MCF 10A (cell line): ENCODE measurements at regions not wholly inside any gene's neighbourhood (a gene's known extent, or its start where the extent isn't known, plus 50 kb on each side); places are given as distances from the start of the nearest gene placed in this dataset.

Experiments used
- BruUV-seq: library from RNA; stranded (reverse); fragments of 400-500 nt; replicated peaks from 2 replicates; lab custom pipeline; 2021; lab: Mats Ljungman, UMichigan
- CTCF ChIA-PET: fragments of 300-600 bp; sonication (Branson Sonifier 250); formaldehyde crosslinking; extraction: SDS; loops from one replicate; lab custom pipeline; 2021; ENCODE audit warnings: antibody characterized with exemption, inconsistent platforms; lab: Yijun Ruan, JAX
- POLR2A ChIA-PET: fragments of 300-600, 350-650 bp; sonication (Branson Sonifier 250); formaldehyde crosslinking; extraction: SDS; loops from one replicate; lab custom pipeline; 2020; ENCODE audit warnings: antibody characterized with exemption, inconsistent platforms; lab: Yijun Ruan, JAX
- DNase-seq: peaks from one replicate; pipeline ENCODE4 v3.0.0-alpha.2; 2018; ENCODE audit not compliant: unreplicated experiment
- H3K27ac Mint-ChIP-seq: one replicate; pipeline ENCODE4 v1.8.0; 2022; ENCODE audit warnings: mild to moderate bottlenecking, low read depth, mixed read lengths; ENCODE audit not compliant: unreplicated experiment
- H3K27me3 Mint-ChIP-seq: one replicate; pipeline ENCODE4 v1.8.0; 2022; ENCODE audit warnings: mixed read lengths; ENCODE audit not compliant: insufficient read depth, unreplicated experiment
- H3K36me3 Mint-ChIP-seq: one replicate; pipeline ENCODE4 v1.8.0; 2022; ENCODE audit warnings: mild to moderate bottlenecking, moderate library complexity, mixed read lengths; ENCODE audit not compliant: insufficient read depth, unreplicated experiment
- H3K4me1 Mint-ChIP-seq: one replicate; pipeline ENCODE4 v1.8.0; 2022; ENCODE audit warnings: mixed read lengths; ENCODE audit not compliant: insufficient read depth, unreplicated experiment
- H3K4me3 Mint-ChIP-seq: one replicate; pipeline ENCODE4 v1.8.0; 2022; ENCODE audit warnings: mild to moderate bottlenecking, moderate library complexity, mixed read lengths; ENCODE audit not compliant: unreplicated experiment
- H3K9me3 Mint-ChIP-seq: one replicate; pipeline ENCODE4 v1.8.0; 2022; ENCODE audit warnings: mixed read lengths; ENCODE audit not compliant: unreplicated experiment
- intact Hi-C: fragments of 100-400 bp; cut with micrococcal nuclease; formaldehyde crosslinking; loops from 2 replicates; pipeline ENCODE4 v1.14.1; 2022
- TF ChIP-seq, protein P1 (sequence below): fragments of 200-600 bp; IDR thresholded peaks from one replicate; pipeline ENCODE4 v1.8.0; 2022; ENCODE audit warnings: antibody characterized with exemption, mild to moderate bottlenecking; ENCODE audit not compliant: unreplicated experiment

DNA sequence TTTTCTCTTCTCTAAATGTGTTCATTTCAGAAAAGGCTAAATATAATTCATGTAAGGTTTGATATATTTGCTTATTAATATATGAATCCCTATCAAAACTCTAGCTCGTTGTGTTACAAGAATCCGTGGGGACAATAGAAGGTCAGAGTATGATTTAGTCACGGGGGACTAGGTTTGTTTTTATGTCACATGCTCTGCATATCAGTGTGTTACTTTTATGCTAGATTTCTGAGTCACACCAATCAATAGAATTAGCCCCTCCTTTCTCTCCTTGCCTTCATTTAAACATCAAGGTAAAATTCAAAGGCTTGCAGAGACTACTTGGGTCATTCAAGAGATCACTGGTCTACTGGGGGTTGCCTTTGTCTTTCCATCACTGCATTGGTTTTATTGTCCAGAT is 636.1 kb downstream of the NR2F2 start:
- Mint-ChIP-seq H3K4me3 (no peak overlapping the region), H3K4me1 (no peaks in the 10 kb centered on the region), H3K27me3 (no peaks in the 10 kb centered on the region), H3K27ac (no peak overlapping the region), H3K36me3 (no peaks in the 10 kb centered on the region), H3K9me3 (no peaks in the 10 kb centered on the region)
- ChIA-PET POLR2A (no interaction called here), CTCF (no interaction called here)
- no peak for DNase-seq
- BruUV-seq = no TSS peak
- TF ChIP-seq, protein P1, sequence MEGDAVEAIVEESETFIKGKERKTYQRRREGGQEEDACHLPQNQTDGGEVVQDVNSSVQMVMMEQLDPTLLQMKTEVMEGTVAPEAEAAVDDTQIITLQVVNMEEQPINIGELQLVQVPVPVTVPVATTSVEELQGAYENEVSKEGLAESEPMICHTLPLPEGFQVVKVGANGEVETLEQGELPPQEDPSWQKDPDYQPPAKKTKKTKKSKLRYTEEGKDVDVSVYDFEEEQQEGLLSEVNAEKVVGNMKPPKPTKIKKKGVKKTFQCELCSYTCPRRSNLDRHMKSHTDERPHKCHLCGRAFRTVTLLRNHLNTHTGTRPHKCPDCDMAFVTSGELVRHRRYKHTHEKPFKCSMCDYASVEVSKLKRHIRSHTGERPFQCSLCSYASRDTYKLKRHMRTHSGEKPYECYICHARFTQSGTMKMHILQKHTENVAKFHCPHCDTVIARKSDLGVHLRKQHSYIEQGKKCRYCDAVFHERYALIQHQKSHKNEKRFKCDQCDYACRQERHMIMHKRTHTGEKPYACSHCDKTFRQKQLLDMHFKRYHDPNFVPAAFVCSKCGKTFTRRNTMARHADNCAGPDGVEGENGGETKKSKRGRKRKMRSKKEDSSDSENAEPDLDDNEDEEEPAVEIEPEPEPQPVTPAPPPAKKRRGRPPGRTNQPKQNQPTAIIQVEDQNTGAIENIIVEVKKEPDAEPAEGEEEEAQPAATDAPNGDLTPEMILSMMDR = no peak
- intact Hi-C loops = no loop called here

DNA sequence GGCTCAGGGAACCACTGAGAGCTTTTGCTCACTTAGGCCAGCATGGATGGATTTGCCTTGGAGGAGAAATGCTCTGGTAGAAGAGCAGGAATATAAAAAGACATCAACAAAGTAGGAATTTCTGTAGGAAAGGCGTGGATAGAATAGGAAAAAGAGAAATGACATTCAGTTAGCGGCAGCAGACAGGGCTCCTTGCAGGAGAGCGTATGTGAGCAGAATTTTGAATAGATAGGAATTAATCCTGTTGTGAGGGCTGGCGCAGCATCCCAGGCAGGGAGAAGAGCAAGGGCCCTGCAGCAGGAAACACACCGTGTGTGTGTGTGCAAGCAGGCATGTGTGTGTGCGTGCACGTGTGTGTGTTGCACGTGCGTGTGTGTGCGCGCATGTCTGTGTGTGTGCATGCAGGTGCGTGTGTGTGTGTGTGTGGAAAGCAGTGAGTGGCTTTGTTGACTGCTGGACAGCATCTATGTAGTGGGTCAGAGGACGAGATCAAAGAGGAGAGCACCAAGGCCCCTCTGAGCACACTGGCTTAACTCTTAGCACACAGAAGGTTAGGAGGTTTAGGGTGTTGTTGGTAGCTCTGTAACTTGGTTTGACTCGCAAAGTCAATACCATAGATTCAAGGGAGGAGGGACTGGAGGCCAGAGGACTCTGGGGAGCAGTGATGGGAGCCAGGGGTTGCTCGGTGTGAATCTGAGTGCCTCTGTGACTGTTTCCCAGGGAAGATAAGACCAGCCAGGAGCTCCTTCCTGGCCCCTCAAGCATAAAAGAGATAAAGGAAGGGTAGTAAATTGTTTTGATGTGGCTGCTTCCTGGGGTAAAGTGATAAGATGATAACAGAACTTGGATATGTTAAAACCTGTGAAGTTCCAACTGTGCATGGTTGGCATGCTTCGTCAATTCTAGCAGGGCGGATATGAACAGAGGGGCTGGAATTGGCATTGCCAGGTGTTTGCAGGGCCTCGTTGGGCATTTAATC is 639.5 kb downstream of the NR2F2 start:
- H3K4me3 Mint-ChIP-seq = no peak overlapping the region
- no TSS peak for BruUV-seq
- ChIA-PET POLR2A (interaction anchor here (0.6 kb wide), 1 partner anchor 156 kb away, joined by 3 read pairs; no protein-coding TSS in a partner anchor), CTCF (interaction anchor here (0.5 kb wide), 1 partner anchor 1394 kb away, joined by 3 read pairs; no protein-coding TSS in a partner anchor)
- no peaks in the 10 kb centered on the region for H3K36me3 Mint-ChIP-seq
- intact Hi-C loops = no loop called here
- H3K27me3 Mint-ChIP-seq = peaks cover 14% of the 10 kb centered on the region
- no peaks in the 10 kb centered on the region for H3K4me1 Mint-ChIP-seq
- no peak for DNase-seq
- TF ChIP-seq, protein P1 = no peak
- no peak overlapping the region for H3K27ac Mint-ChIP-seq
- no peaks in the 10 kb centered on the region for H3K9me3 Mint-ChIP-seq

DNA sequence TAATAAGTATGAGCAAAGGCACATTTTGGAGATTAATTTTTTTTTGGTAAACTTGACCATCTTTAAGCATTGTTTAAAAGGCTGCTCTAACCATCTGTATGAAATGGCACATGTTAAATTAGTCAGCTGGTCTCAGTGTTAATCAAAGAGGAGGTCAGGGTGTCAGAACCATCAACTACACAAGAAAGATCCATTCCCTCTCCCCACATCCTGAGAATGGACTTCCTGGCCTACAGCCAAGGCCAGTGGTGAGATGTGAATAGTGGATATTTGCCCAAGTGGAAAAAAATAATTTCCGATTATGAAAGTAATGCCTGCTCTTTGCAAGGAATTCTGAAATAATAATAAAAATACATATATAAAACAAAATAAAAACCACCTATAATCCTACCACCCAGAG is 641.7 kb downstream of the NR2F2 start:
- no TSS peak for BruUV-seq
- POLR2A ChIA-PET = no interaction called here
- CTCF ChIA-PET = no interaction called here

DNA sequence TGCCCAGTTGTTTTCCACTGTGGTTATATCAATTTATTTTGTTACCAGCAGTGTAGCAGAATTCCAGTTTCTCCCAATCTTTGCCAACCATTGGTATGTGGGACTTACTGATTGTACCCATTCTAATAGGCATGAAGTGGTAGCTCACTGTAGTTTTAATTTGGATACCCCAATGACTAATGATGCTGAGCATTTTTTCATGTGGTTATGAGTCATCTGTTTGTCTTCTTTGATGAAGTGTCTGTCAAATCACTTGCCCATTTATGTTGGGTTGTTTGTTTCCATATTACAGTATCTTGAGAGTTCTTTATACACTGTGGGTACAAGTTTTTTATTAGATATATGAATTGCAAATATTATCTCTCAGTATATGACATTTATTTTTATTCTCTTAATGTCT is 644.3 kb downstream of the NR2F2 start:
- H3K27ac Mint-ChIP-seq = no peak overlapping the region
- H3K4me1 Mint-ChIP-seq = no peaks in the 10 kb centered on the region
- DNase-seq = peak; percentile 33
- ChIA-PET POLR2A (no interaction called here), CTCF (no interaction called here)
- no peaks in the 10 kb centered on the region for H3K9me3 Mint-ChIP-seq
- intact Hi-C loops = no loop called here
- H3K36me3 Mint-ChIP-seq = no peaks in the 10 kb centered on the region
- peaks cover 14% of the 10 kb centered on the region for H3K27me3 Mint-ChIP-seq
- TF ChIP-seq, protein P1 = no peak
- no TSS peak for BruUV-seq
- H3K4me3 Mint-ChIP-seq = no peak overlapping the region

More for the DNA sequence above, 641.7 kb downstream of the NR2F2 start:
- no peak overlapping the region for H3K27ac Mint-ChIP-seq
- no peaks in the 10 kb centered on the region for H3K4me1 Mint-ChIP-seq
- no peak overlapping the region for H3K4me3 Mint-ChIP-seq
- no peaks in the 10 kb centered on the region for H3K36me3 Mint-ChIP-seq
- H3K27me3 Mint-ChIP-seq = peaks cover 14% of the 10 kb centered on the region
- TF ChIP-seq, protein P1 = no peak
- DNase-seq = no peak
- intact Hi-C loops = no loop called here
- H3K9me3 Mint-ChIP-seq = no peaks in the 10 kb centered on the region
